Colonic mucosa (tissue), 4 donors: ENCODE measurements at regions not wholly inside any gene's neighbourhood (a gene's known extent, or its start where the extent isn't known, plus 50 kb on each side); places are given as distances from the start of the nearest gene placed in this dataset.

Source experiments
- DNase-seq: peaks from one replicate; pipeline ENCODE4 v3.0.0-alpha.2; 2020
- H3K27ac ChIP-seq: fragments of 200-600 bp; one replicate; pipeline ENCODE4 v1.8.0; 2021
- H3K27me3 ChIP-seq: fragments of 200-600 bp; one replicate; pipeline ENCODE4 v1.8.0; 2021
- H3K36me3 ChIP-seq: fragments of 200-600 bp; one replicate; pipeline ENCODE4 v1.8.0; 2021
- H3K4me1 ChIP-seq: fragments of 200-600 bp; one replicate; pipeline ENCODE4 v1.8.0; 2021; ENCODE audit warnings: mild to moderate bottlenecking
- H3K4me3 ChIP-seq: fragments of 200-600 bp; one replicate; pipeline ENCODE4 v1.8.0; 2021
- H3K9ac ChIP-seq, 2 donors: one replicate each; pipeline ENCODE4 v1.7.0; 2013; ENCODE audit warnings: control low read depth in 2 of 2, low read depth in 2 of 2, low read length in 2 of 2
- H3K9me3 ChIP-seq: fragments of 200-600 bp; one replicate; pipeline ENCODE4 v1.8.0; 2021
- intact Hi-C: fragments of 100-400 bp; cut with DNase I; formaldehyde crosslinking; loops from one replicate; pipeline ENCODE4 v1.14.1; 2022
- TF ChIP-seq, protein P1 (sequence below): fragments of 200-600 bp; IDR thresholded peaks from one replicate; pipeline ENCODE4 v1.8.0; 2022; ENCODE audit warnings: antibody characterized with exemption, mild to moderate bottlenecking
- donor health status: healthy.
- donor health status: DM: no; HTN: no; CAD: no.
- donor health status: DM: no; HTN: no; CAD: no.

- intact Hi-C loops = loop anchor here (5.0 kb wide), 1 partner anchor 33 kb away; no protein-coding TSS in a partner anchor
- Histone ChIP-seq H3K9ac (no peak overlapping the region), H3K4me3 (no peak overlapping the region), H3K36me3 (no peaks in the 10 kb centered on the region), H3K4me1 (peaks cover 27% of the 10 kb centered on the region), H3K27me3 (no peaks in the 10 kb centered on the region), H3K27ac (no peak overlapping the region), H3K9me3 (no peaks in the 10 kb centered on the region)
- no peak for DNase-seq
- TF ChIP-seq, protein P1, sequence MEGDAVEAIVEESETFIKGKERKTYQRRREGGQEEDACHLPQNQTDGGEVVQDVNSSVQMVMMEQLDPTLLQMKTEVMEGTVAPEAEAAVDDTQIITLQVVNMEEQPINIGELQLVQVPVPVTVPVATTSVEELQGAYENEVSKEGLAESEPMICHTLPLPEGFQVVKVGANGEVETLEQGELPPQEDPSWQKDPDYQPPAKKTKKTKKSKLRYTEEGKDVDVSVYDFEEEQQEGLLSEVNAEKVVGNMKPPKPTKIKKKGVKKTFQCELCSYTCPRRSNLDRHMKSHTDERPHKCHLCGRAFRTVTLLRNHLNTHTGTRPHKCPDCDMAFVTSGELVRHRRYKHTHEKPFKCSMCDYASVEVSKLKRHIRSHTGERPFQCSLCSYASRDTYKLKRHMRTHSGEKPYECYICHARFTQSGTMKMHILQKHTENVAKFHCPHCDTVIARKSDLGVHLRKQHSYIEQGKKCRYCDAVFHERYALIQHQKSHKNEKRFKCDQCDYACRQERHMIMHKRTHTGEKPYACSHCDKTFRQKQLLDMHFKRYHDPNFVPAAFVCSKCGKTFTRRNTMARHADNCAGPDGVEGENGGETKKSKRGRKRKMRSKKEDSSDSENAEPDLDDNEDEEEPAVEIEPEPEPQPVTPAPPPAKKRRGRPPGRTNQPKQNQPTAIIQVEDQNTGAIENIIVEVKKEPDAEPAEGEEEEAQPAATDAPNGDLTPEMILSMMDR = no peak
Observed at GRCh38 chr17:77475016-77475976, 334.5 kb downstream of the SEC14L1 start.

DNA sequence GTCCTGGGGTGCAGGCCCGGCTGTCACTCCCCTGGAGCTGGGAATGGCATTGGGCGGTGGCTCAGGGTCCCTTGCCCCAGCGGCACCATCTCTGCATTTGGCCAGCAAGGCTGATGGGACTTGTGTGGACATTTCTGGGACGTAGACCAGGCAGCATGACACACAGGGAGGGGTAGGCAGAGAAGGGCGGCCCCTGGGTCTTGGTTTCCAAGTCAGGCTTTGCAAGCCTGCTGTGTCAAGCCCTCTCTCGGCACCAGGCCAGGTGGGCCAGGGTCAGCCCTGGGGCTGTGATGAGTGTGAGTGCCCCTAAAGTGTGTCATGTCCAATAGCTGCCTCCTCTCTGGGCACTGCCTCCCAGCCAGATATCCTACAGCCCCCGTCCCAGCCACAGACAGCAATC, 335.2 kb downstream of the SEC14L1 start:
- no peak overlapping the region for H3K4me3 ChIP-seq
- H3K9ac ChIP-seq = no peak overlapping the region
- no peaks in the 10 kb centered on the region for H3K9me3 ChIP-seq
- no peaks in the 10 kb centered on the region for H3K27me3 ChIP-seq
- H3K36me3 ChIP-seq = no peaks in the 10 kb centered on the region
- intact Hi-C loops = loop anchor here (5.0 kb wide), 1 partner anchor 34 kb away; no protein-coding TSS in a partner anchor
- H3K4me1 ChIP-seq = peaks cover 27% of the 10 kb centered on the region
- TF ChIP-seq, protein P1 = no peak
- H3K27ac ChIP-seq = peak overlapping the region; percentile 55
- no peak for DNase-seq

- Histone ChIP-seq H3K9me3 (no peaks in the 10 kb centered on the region), H3K27ac (peak overlapping the region; percentile 55), H3K36me3 (no peaks in the 10 kb centered on the region), H3K27me3 (no peaks in the 10 kb centered on the region), H3K4me3 (no peak overlapping the region), H3K9ac (no peak overlapping the region), H3K4me1 (peaks cover 23% of the 10 kb centered on the region)
- DNase-seq = no peak
- intact Hi-C loops = loop anchor here (5.0 kb wide), 1 partner anchor 34 kb away; no protein-coding TSS in a partner anchor
- TF ChIP-seq, protein P1 = no peak
Observed at GRCh38 chr17:77476498-77476897, 335.7 kb downstream of the SEC14L1 start.

GRCh38 chr17:77476931-77477805, 336.4 kb downstream of the SEC14L1 start:
- no peak overlapping the region for H3K4me3 ChIP-seq
- no peaks in the 10 kb centered on the region for H3K27me3 ChIP-seq
- TF ChIP-seq, protein P1 = no peak
- peak; percentile 45 for DNase-seq
- H3K9ac ChIP-seq = no peak overlapping the region
- peaks cover 22% of the 10 kb centered on the region for H3K4me1 ChIP-seq
- intact Hi-C loops = loop anchor here (5.0 kb wide), 1 partner anchor 35 kb away; no protein-coding TSS in a partner anchor
- peak overlapping the region; percentile 55 for H3K27ac ChIP-seq
- no peaks in the 10 kb centered on the region for H3K9me3 ChIP-seq
- peaks cover 4% of the 10 kb centered on the region for H3K36me3 ChIP-seq

GRCh38 chr17:77478281-77478680, 337.5 kb downstream of the SEC14L1 start:
- intact Hi-C loops = loop anchor here (5.0 kb wide), 1 partner anchor 36 kb away; no protein-coding TSS in a partner anchor
- TF ChIP-seq, protein P1 = no peak
- Histone ChIP-seq H3K4me3 (no peak overlapping the region), H3K9ac (no peak overlapping the region), H3K9me3 (no peaks in the 10 kb centered on the region), H3K4me1 (peaks cover 20% of the 10 kb centered on the region), H3K27me3 (no peaks in the 10 kb centered on the region), H3K36me3 (peaks cover 13% of the 10 kb centered on the region), H3K27ac (peak overlapping the region; percentile 55)
- DNase-seq = no peak
